Smooth muscle cell (in vitro differentiated cells): ENCODE measurements at regions not wholly inside any gene's neighbourhood (a gene's known extent, or its start where the extent isn't known, plus 50 kb on each side); places are given as distances from the start of the nearest gene placed in this dataset.
A peak's percentile ranks its signal among the peaks of the same experiment; 100 is the strongest.
"Not testable (repeated sequence)": the region's sequence is repeated elsewhere in the genome, so short reads cannot be mapped to it uniquely, and the experiment has no call there.

ENCODE experiments used
- DNase-seq: peaks from one replicate; lab custom pipeline; 2025; ENCODE audit not compliant: unreplicated experiment; lab: John Stamatoyannopoulos, UW
- H2AFZ ChIP-seq: fragments of 200-600 bp; sonication (generic); 2 replicates; pipeline ENCODE4 v1.6.0; 2016; ENCODE audit warnings: antibody characterized with exemption, low read depth, mild to moderate bottlenecking
- H3F3A ChIP-seq: fragments of 200-600 bp; sonication (generic); 2 replicates; pipeline ENCODE4 v1.6.0; 2017; ENCODE audit warnings: antibody characterized with exemption, low read depth
- H3K27ac ChIP-seq: fragments of 200-600 bp; sonication (generic); 2 replicates; pipeline ENCODE4 v1.5.1; 2016; ENCODE audit warnings: low read depth, mild to moderate bottlenecking
- H3K27me3 ChIP-seq: fragments of 200-600 bp; sonication (generic); 2 replicates; pipeline ENCODE4 v1.6.1; 2016; ENCODE audit warnings: low read depth, mild to moderate bottlenecking
- H3K36me3 ChIP-seq: fragments of 200-600 bp; sonication (generic); 2 replicates; pipeline ENCODE4 v1.5.1; 2016; ENCODE audit warnings: low read depth
- H3K4me1 ChIP-seq: fragments of 200-600 bp; sonication (generic); 2 replicates; pipeline ENCODE4 v1.5.1; 2016; ENCODE audit warnings: low read depth
- H3K4me2 ChIP-seq: fragments of 200-600 bp; sonication (generic); 2 replicates; pipeline ENCODE4 v1.6.0; 2016; ENCODE audit warnings: mild to moderate bottlenecking
- H3K4me3 ChIP-seq: fragments of 200-600 bp; sonication (generic); 2 replicates; pipeline ENCODE4 v1.5.1; 2016; ENCODE audit warnings: mild to moderate bottlenecking
- H3K79me2 ChIP-seq: fragments of 200-600 bp; sonication (generic); 2 replicates; pipeline ENCODE4 v1.6.0; 2016; ENCODE audit warnings: low read depth, mild to moderate bottlenecking
- H3K9ac ChIP-seq: fragments of 200-600 bp; sonication (generic); 2 replicates; pipeline ENCODE4 v1.6.0; 2016; ENCODE audit warnings: low read depth
- H3K9me3 ChIP-seq: fragments of 200-600 bp; sonication (generic); replicated peaks from 2 replicates; pipeline ENCODE4 v1.5.1; 2016; ENCODE audit warnings: low read depth
- H4K20me1 ChIP-seq: fragments of 200-600 bp; sonication (generic); 2 replicates; pipeline ENCODE4 v1.6.0; 2016; ENCODE audit warnings: low read depth
- WGBS: methylation state at CpG from one replicate; pipeline ENCODE4 v1.1.7; 2016; ENCODE audit warnings: low lambda C conversion rate; 5-methylcytosine and 5-hydroxymethylcytosine counted together
- TF ChIP-seq, protein P1 (sequence below): fragments of 200-600 bp; sonication (generic); IDR thresholded peaks from 2 replicates; pipeline ENCODE4 v1.5.1; 2017; ENCODE audit warnings: borderline replicate concordance, mild to moderate bottlenecking, antibody characterized with exemption; ENCODE audit not compliant: insufficient read depth, poor library complexity, severe bottlenecking

DNA sequence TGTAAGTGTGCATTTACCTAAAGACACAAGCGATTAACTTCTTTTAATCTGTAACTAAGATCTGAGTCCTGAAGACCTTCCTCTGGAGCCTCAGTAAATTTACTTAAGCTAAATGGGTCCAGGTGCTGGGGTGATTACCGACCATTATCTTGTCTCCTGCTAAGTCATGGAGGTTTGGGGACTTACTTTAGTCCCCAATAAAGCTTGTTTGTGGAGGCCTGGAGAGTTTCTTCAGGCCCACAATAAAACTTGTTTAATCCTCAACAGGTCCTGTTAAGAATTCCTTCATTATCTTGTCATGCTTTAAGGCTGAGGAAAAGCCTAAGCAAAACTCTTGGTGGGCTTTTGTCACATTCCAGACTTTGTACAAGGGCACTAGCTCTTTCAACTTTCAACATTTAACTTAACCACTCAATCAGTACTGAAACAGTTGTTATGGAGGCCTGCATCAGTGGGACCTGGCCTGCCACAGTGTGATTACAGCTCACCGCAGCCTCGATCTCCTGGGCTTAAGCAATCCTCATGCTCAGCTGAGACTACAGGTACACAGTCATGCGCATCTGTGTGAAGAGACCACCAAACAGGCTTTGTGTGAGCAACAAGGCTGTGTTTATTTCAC lies 84.0 kb downstream of the FMO4 start:
- Histone ChIP-seq H3K27ac (peak overlapping the region; percentile 11), H4K20me1 (no peaks in the 10 kb centered on the region), H3K4me1 (peaks cover 12% of the 10 kb centered on the region), H3K9ac (no peak overlapping the region), H3F3A (no peaks in the 10 kb centered on the region), H3K9me3 (no peaks in the 10 kb centered on the region), H3K36me3 (no peaks in the 10 kb centered on the region), H3K4me2 (peak overlapping the region; percentile 3), H3K27me3 (no peaks in the 10 kb centered on the region), H3K4me3 (no peak overlapping the region), H3K79me2 (no peaks in the 10 kb centered on the region), H2AFZ (peak overlapping the region; percentile 36)
- 19% methylated on average over 5 of the region's 5 CpGs for WGBS
- TF ChIP-seq, protein P1, sequence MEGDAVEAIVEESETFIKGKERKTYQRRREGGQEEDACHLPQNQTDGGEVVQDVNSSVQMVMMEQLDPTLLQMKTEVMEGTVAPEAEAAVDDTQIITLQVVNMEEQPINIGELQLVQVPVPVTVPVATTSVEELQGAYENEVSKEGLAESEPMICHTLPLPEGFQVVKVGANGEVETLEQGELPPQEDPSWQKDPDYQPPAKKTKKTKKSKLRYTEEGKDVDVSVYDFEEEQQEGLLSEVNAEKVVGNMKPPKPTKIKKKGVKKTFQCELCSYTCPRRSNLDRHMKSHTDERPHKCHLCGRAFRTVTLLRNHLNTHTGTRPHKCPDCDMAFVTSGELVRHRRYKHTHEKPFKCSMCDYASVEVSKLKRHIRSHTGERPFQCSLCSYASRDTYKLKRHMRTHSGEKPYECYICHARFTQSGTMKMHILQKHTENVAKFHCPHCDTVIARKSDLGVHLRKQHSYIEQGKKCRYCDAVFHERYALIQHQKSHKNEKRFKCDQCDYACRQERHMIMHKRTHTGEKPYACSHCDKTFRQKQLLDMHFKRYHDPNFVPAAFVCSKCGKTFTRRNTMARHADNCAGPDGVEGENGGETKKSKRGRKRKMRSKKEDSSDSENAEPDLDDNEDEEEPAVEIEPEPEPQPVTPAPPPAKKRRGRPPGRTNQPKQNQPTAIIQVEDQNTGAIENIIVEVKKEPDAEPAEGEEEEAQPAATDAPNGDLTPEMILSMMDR = no peak
- DNase-seq = no peak

DNA sequence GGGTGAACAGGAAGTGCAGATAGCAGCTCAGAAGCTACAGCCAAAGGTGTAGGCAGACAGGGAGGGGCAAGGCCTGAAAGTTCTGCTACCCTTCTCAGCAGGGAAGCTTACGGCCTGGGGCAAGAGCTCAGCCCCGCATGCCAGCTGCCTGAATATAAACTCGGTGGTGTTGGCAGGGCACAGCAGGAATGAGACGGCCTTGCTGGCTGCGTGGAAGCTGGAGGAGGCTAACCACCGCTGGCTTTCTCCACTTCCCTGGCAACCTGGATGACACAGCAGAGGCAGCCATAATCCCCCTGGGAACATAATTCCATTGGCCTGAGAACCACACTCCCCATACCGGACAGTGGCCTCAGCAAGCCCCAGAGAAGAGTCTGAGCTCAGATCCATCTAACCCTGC lies 81.9 kb upstream of the PRRC2C start:
- TF ChIP-seq, protein P1 = no peak
- 53% methylated on average over 7 of the region's 7 CpGs for WGBS
- Histone ChIP-seq H3K9me3 (no peaks in the 10 kb centered on the region), H3K4me2 (no peak overlapping the region), H3K4me1 (no peaks in the 10 kb centered on the region), H3K4me3 (no peak overlapping the region), H3K36me3 (no peaks in the 10 kb centered on the region), H3F3A (no peaks in the 10 kb centered on the region), H2AFZ (no peak overlapping the region), H3K27me3 (no peaks in the 10 kb centered on the region), H3K79me2 (no peaks in the 10 kb centered on the region), H3K27ac (no peak overlapping the region), H4K20me1 (no peaks in the 10 kb centered on the region), H3K9ac (no peak overlapping the region)
- no peak for DNase-seq

DNA sequence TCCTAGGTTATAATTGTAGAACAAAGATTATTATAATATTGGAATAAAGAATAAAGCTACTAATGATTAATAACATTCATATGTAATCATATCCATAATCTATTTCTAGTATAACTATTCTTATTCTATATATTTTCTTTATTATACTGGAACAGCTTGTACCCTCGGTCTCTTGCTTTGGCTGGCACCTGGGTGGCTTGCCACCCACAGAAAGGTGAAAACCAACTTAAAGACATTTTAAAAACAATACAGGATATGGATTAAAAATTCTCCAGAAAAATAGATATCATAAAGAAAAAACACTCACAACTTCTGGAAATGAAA lies 80.0 kb upstream of the PRRC2C start:
- no peaks in the 10 kb centered on the region for H3K79me2 ChIP-seq
- no peaks in the 10 kb centered on the region for H4K20me1 ChIP-seq
- H2AFZ ChIP-seq = no peak overlapping the region
- DNase-seq = no peak
- no peak overlapping the region for H3K9ac ChIP-seq
- no peaks in the 10 kb centered on the region for H3K4me1 ChIP-seq
- TF ChIP-seq, protein P1 = no peak
- WGBS = 100% methylated on average over 1 of the region's 1 CpG
- no peak overlapping the region for H3K4me3 ChIP-seq
- no peak overlapping the region for H3K4me2 ChIP-seq
- H3K27me3 ChIP-seq = no peaks in the 10 kb centered on the region
- H3K27ac ChIP-seq = no peak overlapping the region
- H3K36me3 ChIP-seq = no peaks in the 10 kb centered on the region
- no peaks in the 10 kb centered on the region for H3F3A ChIP-seq
- no peaks in the 10 kb centered on the region for H3K9me3 ChIP-seq

DNA sequence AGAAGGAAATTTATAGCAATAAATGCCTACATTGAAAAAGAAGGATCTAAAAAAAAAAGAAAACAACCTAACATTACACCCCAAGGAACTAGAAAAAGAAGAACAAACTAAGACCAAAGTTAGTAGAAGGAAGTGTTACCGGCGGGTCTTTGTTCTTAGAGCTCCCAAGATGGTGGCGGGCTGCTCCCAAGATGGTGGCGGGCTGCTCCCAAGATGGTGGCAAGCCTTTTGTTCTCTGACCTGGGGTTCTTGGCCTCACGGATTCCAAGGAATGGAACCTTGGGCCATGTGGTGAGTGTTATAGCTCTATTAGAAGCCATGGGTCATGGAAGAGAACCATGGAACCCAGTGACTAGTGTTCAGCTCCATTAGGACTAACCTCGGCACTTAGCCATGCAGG lies 71.8 kb upstream of the PRRC2C start:
- not testable (repeated sequence) for DNase-seq, H2AFZ ChIP-seq, H3K4me3 ChIP-seq, H3K79me2 ChIP-seq, H4K20me1 ChIP-seq, H3F3A ChIP-seq, H3K4me2 ChIP-seq, H3K4me1 ChIP-seq, H3K9ac ChIP-seq, H3K27me3 ChIP-seq, H3K36me3 ChIP-seq, H3K9me3 ChIP-seq, H3K27ac ChIP-seq
- 97% methylated on average over 6 of the region's 6 CpGs for WGBS
